HCT116 (cell line): ENCODE measurements at regions not wholly inside any gene's neighbourhood (a gene's known extent, or its start where the extent isn't known, plus 50 kb on each side); places are given as distances from the start of the nearest gene placed in this dataset.

Experiments
- CTCF ChIP-seq, 3 experiments: fragments of 200-600 bp in 1 of 3; sonication (generic) in 1 of 3; IDR thresholded peaks in 2 of 3; conservative IDR thresholded peaks in 1 of 3; 2 replicates each; pipeline ENCODE4 v1.5.1; 2012 to 2017; ENCODE audit warnings: low read depth in 2 of 3, low read length in 2 of 3, antibody characterized with exemption in 1 of 3, borderline replicate concordance in 1 of 3, control low read depth in 1 of 3, mild to moderate bottlenecking in 1 of 3, mixed read lengths in 1 of 3, mixed run types in 1 of 3, moderate library complexity in 1 of 3; ENCODE audit not compliant: insufficient read depth in 1 of 3
- EZH2 ChIP-seq: fragments of 200-600 bp; sonication (generic); IDR thresholded peaks from 2 replicates; pipeline ENCODE4 v1.6.1; 2017; ENCODE audit warnings: antibody characterized with exemption, mixed run types
- MAX ChIP-seq: IDR thresholded peaks from 2 replicates; pipeline ENCODE4 v1.6.1; 2012
- TCF7L2 ChIP-seq: IDR thresholded peaks from 2 replicates; pipeline ENCODE4 v1.7.0; 2011; ENCODE audit warnings: borderline replicate concordance, inconsistent platforms; ENCODE audit not compliant: insufficient read depth, insufficient read length; ENCODE audit errors: extremely low read depth
- ZFX ChIP-seq: fragments of 450-650 bp; IDR thresholded peaks from 2 replicates; pipeline ENCODE4 v1.6.1; 2017

GRCh38 chr7:125654076-125654475, 724.5 kb upstream of the POT1 start:
- TF ChIP-seq CTCF (IDR thresholded peaks at IDR 0.05 in 2 of 3, conservative IDR thresholded peaks at IDR 0.05 in 1 of 3; ENCODE audit: borderline replicate concordance in 1 of 3, insufficient read depth in 1 of 3, low read depth in 2 of 3, low read length in 2 of 3) (no peak), MAX (no peak), EZH2 (no peak), ZFX (no peak), TCF7L2 (no peak)
